IPS-11a (cell line): ENCODE measurements at regions not wholly inside any gene's neighbourhood (a gene's known extent, or its start where the extent isn't known, plus 50 kb on each side); places are given as distances from the start of the nearest gene placed in this dataset.
"Not testable (repeated sequence)": the region's sequence is repeated elsewhere in the genome, so short reads cannot be mapped to it uniquely, and the experiment has no call there.

Experiments used
- H3K4me3 ChIP-seq: one replicate; pipeline ENCODE4 v1.5.1; 2013; ENCODE audit warnings: low read depth, low read length, control low read depth

DNA sequence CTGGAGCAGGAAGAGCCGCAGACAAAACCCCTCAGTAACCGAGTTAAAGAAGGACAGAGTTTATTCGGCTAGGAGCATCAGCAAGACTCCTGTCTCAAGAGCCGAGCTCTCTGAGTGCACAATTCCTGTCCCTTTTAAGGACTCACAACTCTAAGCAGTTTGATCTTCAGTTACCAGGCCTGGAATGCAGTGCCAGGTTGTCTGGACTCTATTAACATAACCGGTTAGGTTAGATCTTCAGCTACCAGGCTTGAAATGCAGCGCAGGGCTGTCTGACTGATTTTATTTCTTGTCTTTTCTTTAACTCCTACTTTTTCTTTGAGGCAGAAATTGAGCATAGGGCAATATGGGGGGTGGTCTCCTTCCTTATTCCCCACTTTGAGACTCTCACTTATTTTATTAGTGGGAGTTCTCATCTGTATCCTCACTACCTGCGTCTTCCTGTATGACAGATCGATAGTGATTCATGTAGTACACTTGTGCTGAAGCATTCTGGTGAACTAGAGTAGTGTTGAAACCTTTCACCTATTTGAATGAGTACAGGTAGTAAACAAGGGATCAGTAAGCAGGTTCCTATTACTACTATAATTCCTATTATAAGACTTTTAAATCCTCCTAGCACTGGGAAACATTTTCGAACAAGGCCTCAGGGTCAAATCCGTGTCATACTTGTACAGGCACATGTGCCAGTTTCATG, 325.0 kb downstream of the CGGBP1 start:
- no peak overlapping the region for H3K4me3 ChIP-seq

DNA sequence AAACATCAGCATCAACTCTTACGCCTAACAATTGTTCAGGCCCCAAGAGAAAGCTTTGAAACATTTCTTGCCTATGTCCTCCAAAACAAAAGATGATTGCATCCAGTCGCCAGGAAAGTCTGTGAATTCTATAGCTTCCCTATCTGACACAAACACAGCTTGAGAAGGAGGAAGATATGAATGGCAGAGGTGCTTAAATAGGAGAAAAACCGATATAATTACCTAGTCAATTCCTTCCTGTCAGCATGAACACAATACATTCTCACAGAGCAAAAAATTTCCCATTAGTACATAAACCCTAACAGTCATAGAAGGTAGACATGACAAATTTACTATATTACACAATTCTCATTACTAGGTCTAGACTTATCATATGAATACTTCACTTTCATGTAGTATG, 326.5 kb downstream of the CGGBP1 start:
- no peak overlapping the region for H3K4me3 ChIP-seq

GRCh38 chr3:87727783-87728182, 331.0 kb downstream of the CGGBP1 start:
- H3K4me3 ChIP-seq, result no peak overlapping the region

GRCh38 chr3:87719060-87719459, 339.7 kb downstream of the CGGBP1 start:
- H3K4me3 ChIP-seq, result no peak overlapping the region

DNA sequence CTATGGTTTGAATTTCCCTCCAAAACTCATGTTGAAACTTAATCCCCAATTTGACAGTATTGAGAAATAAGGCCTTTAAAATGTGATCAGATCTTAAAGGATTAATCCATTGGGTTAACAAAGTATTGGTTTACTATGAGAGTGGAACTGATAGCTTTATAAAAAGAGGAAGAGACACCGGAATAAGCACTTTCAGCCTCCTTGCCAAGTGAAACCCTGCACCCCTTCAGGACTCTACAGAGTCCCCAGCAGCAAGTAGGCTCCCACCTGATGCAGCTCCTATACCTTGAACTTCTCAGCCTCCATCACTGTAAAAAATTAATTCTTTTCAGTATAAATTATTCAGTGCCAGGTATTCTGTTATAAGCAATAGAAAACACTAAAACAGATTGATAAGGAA, 348.3 kb downstream of the CGGBP1 start:
- H3K4me3 ChIP-seq, result no peak overlapping the region

- H3K4me3 ChIP-seq, result no peak overlapping the region
These were observed 348.8 kb downstream of the CGGBP1 start for GRCh38 chr3:87710028-87710427.

DNA sequence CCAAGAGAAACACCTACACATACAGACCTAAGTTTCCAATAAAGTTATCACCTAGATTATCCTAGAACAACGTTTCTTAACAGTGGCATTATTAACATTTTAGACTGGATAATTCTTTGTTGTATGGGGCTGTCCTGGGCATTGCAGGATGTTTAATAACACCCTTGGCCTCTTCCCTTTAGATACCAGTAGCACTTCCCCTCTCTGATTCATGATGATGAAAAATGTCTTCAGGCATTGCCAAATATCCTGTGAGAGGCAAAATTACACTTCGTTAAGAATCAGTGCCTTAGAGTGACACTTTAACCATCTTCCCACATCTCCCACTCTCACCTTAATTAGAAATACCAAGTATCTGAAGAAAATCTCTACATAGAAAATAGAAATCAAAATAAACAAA, 352.6 kb downstream of the CGGBP1 start:
- no peak overlapping the region for H3K4me3 ChIP-seq

DNA sequence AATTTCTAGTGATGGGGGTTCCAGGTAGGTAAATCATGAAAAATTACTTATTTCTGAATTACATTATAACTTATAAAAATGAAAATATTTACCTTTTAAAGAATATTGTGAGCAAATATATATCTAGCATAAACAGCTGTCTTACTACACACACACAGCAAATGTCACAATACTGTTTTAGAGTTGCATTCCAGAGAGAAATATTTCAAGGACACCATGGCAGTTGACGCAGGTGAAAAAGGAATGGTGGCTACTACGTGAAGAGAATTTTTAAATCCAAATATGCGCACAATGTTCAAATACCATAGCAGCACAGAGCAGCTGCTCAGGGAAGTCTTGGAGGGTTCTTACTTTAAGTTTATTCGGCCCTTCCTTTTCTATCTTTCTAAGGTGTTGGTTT, 356.2 kb downstream of the CGGBP1 start:
- no peak overlapping the region for H3K4me3 ChIP-seq

DNA sequence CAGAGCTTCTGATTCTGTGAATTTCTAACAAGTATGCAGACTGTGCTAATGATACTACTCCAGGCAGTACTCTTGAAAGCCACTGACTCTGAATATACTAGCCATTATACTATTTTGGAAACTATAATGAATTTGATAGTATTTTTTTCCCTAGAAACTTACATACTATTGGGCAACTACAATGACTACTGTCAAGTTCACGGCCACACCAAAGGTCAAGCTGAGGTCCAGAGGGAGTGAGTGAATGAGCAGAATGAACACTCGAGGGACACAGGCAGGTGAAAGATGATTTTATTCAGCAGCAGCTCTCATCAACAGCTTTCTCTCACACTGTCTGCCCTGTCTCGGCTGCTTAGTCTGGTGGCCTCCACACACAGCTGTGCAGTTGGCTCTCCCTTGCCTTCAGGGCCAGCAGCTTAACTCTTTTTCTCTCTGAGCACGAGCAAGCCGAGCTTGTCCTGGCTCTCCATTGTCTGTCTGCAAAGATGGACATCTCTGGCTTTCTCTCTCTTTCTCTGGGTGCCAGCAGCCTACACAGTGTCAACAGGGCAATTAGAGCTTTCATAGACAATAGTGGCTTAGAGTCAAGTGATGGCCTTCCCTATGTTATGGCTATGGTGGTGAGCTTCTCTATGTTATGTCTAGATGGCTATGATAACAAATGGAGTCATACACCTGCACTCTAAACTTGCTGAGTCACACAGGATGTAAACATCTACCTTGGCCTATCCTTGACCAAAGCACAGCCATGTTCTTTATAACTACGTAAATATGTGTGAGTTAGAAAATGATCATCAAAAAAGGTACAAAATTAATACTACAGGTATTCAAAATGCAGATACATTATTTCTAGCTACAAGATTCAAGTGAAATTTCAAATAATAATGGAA, 362.4 kb downstream of the CGGBP1 start:
- H3K4me3 ChIP-seq, result no peak overlapping the region

- no peak overlapping the region for H3K4me3 ChIP-seq
These were observed 364.1 kb downstream of the CGGBP1 start for GRCh38 chr3:87694678-87695077.

GRCh38 chr3:87691109-87691508, 367.7 kb downstream of the CGGBP1 start:
- no peak overlapping the region for H3K4me3 ChIP-seq

DNA sequence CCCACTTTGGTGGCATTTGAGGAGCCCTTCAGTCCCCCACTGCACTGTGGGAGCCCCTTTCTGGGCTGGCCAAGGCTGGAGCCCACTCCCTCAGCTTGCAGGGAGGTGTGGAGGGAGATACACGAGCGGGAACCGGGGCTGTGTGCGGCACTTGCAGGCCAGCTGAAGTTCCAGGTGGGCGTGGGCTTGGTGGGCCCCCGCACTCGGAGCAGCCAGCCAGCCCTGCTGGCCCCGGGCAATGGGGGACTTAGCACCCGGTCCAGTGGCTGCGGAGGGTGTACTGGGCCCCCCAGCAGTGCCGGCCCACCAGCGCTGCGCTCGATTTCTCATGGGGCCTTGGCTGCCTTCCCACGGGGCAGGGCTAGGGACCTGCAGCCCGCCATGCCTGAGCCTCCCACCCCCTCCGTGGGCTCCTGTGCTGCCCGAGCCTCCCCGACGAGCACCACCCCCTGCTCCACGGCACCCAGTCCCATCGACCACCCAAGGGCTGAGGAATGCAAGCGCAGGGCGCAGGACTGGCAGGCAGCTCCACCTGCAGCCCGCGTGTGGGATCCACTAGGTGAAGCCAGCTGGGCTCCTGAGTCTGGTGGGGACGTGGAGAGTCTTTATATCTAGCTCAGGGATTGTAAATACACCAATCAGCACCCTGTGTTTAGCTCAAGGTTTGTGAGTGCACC, 379.7 kb downstream of the CGGBP1 start:
- not testable (repeated sequence) for H3K4me3 ChIP-seq

- H3K4me3 ChIP-seq, result no peak overlapping the region
These were observed 384.2 kb downstream of the CGGBP1 start for GRCh38 chr3:87674397-87675161.

- no peak overlapping the region for H3K4me3 ChIP-seq
These were observed 385.7 kb downstream of the CGGBP1 start for GRCh38 chr3:87673132-87673531.

DNA sequence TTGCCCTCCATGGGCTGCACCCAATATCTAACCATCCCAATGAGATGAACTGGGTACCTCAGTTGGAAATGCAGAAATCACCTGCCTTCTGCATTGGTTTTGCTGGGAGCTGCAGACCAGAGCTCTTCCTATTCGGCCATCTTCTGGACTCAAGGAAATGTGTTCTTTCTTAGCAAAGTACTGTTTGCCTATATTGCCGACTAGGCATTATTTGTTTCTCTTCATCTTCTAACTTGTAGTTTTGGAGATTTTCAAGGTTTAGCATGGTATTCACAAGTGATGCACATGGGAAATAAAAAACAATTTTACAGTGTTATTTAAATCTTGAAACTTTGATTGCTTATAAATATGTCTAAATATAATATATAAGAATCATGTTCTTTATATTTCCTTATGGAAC, 377.8 kb upstream of the POU1F1 start:
- no peak overlapping the region for H3K4me3 ChIP-seq

- not testable (repeated sequence) for H3K4me3 ChIP-seq
These were observed 376.8 kb upstream of the POU1F1 start for GRCh38 chr3:87653138-87653537.

GRCh38 chr3:87634426-87634825, 358.0 kb upstream of the POU1F1 start:
- no peak overlapping the region for H3K4me3 ChIP-seq

- H3K4me3 ChIP-seq, result no peak overlapping the region
These were observed 350.9 kb upstream of the POU1F1 start for GRCh38 chr3:87627316-87627715.

GRCh38 chr3:87626546-87626945, 350.2 kb upstream of the POU1F1 start:
- no peak overlapping the region for H3K4me3 ChIP-seq

DNA sequence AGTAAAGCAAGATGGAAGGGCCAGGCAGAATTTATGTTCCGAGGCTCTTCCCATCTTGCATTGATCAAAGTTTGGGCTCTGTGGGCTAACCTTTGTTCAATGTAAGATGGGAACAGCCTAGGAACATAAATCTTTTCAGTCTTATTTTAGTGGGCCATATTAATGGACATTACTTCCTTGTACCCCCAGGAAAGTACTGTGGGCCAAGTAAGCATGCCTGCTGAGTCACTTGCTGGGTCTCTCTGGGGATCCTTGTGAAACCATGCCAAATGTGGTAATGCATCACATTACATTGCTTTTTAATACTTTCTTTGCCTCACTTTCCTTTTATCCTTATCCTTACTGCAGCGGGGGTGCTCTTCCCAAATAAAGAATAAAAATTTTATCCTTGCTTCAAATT, 349.5 kb upstream of the POU1F1 start:
- no peak overlapping the region for H3K4me3 ChIP-seq

GRCh38 chr3:87624860-87625259, 348.5 kb upstream of the POU1F1 start:
- H3K4me3 ChIP-seq, result no peak overlapping the region
